ENCODE measurements at regions not wholly inside any gene's neighbourhood (a gene's known extent, or its start where the extent isn't known, plus 50 kb on each side); places are given as distances from the start of the nearest gene placed in this dataset.

DNA sequence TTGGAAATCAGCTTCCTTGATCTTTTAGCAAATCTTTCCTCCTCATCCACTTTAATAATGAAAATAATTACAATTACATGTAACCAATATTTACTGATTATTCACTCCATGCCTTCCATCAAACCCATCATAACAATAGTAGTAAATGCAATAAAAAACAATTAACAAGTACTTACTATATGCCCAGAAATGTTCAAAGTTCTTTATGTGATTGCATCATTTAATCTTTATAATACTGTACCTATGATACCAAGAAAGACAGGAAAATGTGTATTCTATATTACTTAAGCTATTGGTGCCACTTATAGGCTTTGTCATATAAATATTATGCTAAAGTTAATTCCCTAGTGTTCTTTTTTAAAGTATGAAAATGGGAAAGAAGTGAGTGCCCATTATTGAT is 210.2 kb upstream of the PKDCC start:
- TF ChIP-seq, protein P1, sequence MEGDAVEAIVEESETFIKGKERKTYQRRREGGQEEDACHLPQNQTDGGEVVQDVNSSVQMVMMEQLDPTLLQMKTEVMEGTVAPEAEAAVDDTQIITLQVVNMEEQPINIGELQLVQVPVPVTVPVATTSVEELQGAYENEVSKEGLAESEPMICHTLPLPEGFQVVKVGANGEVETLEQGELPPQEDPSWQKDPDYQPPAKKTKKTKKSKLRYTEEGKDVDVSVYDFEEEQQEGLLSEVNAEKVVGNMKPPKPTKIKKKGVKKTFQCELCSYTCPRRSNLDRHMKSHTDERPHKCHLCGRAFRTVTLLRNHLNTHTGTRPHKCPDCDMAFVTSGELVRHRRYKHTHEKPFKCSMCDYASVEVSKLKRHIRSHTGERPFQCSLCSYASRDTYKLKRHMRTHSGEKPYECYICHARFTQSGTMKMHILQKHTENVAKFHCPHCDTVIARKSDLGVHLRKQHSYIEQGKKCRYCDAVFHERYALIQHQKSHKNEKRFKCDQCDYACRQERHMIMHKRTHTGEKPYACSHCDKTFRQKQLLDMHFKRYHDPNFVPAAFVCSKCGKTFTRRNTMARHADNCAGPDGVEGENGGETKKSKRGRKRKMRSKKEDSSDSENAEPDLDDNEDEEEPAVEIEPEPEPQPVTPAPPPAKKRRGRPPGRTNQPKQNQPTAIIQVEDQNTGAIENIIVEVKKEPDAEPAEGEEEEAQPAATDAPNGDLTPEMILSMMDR (conservative IDR thresholded peaks at IDR 0.05 in 1 of 2, IDR thresholded peaks at IDR 0.05 in 1 of 2; ENCODE audit: extremely low read depth in 1 of 2, insufficient read depth in 1 of 2, low read depth in 1 of 2, low read length in 2 of 2): no peak
- TF ChIP-seq EZH2 (IDR thresholded peaks at IDR 0.05; ENCODE audit: borderline replicate concordance, low read length): no peak

Measured in mammary epithelial cell (primary cell).